Right forelimb (tissue), 1 donor: ENCODE measurements at regions not wholly inside any gene's neighbourhood (a gene's known extent, or its start where the extent isn't known, plus 50 kb on each side); places are given as distances from the start of the nearest gene placed in this dataset.
"Not testable (repeated sequence)": the region's sequence is repeated elsewhere in the genome, so short reads cannot be mapped to it uniquely, and the experiment has no call there.

Experiments used
- DNase-seq: peaks from one replicate; pipeline ENCODE4 v3.0.0-alpha.2; 2018

DNA sequence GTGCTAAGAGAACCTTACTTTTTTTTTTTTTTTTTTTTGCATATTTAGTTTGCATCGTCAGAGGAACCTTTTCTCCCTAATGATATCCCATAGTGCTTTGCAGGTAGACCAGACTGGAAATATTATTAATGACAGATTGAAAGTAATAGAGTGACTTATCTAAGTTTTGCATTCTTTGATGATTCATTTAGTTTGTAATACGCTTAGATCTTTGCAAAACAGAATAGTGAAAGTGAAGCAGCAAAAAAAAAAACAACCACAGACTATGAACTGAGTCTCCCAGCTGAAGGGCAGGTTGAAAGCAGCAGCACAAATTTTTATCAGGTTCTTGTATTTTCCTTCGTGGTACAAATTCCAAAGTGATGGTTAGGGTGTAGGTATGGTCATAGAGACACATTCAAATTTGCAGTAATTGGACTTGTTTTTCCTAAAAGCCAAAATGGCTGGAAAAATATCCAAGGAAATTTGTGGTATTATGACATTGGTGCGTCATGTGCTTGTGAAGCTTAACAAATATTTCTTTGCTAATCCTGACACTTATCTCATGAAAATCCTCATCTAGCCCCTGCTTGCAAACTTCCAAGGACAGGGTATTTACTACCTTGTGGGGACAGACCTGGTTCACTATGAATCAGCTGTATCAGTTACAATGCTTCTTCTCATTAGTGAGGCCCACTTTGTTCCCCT is 81.8 kb upstream of the CREB5 start:
- DNase-seq: no peak

DNA sequence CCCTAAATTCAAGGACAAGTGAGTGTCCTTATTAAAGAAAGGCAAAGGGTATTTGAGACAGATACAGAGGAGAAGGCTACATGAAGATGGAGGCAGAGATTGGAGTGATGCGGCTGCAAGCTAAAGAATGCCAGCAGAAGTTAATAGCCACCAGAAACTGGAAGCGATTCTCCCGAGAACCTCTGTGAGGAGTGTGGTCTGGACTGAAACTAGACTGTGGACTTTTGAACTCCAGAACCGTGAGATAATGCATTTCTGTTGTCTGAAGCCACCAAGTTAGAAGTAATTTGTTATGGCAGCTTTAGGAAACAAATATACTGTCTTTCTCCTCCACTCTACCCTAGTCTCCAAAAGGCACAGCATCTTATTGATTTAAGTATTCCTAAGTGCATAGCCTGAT is 80.3 kb upstream of the CREB5 start:
- no peak for DNase-seq

DNA sequence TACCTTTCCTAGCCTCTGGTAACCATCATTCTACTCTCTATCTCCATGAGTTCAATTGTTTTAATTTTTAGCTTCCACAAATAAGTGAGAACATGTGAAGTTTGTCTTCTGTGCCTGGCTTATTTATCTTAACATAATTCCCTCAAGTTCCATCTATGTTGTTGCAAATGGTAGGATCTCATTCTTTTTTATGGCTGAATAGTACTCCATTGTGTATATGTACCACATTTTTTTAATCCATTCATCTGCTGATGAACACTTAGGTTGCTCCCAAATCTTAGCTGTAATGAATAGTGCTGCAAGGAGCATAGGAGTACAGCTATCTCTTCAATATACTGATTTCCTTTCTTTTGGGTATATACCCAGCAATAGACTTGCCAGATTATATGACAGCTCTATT is 78.8 kb upstream of the CREB5 start:
- DNase-seq: not testable (repeated sequence)

DNA sequence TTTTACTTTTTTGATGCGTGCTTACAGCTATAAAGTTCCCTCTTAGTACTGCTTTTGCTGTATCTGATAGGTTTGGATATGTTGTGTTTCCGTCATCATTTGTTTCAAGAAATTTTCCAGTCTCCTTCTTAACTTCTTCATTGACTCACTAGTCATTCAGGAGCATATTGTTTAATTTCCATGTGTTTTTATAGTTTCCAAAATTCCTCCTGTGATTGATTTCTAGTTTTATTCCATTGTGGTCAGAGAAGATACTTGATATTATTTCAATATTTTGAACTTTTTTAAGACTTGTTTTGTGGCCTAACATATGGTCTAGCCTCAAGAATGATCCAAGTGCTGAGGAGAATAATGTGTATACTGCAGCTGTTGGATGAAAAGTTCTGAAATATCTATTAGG is 75.5 kb upstream of the CREB5 start:
- DNase-seq: no peak

DNA sequence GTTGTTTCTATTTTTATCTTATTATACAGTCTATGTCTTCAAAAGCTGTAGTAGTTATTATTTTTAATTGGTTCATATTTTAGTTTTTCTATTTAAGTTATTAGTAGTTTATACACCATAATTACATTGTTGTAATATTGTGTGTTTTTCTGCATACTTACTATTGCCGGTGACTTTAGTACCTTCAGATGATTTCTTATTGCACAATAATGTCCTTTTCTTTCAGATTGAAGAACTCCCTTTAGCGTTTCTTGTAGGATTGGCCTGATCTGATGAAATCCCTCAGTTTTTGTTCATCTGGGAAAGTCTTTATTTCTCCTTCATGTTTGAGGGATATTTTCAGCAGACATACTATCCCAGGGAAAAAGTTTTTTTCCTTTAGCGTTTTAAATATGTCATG is 74.3 kb upstream of the CREB5 start:
- DNase-seq: no peak

DNA sequence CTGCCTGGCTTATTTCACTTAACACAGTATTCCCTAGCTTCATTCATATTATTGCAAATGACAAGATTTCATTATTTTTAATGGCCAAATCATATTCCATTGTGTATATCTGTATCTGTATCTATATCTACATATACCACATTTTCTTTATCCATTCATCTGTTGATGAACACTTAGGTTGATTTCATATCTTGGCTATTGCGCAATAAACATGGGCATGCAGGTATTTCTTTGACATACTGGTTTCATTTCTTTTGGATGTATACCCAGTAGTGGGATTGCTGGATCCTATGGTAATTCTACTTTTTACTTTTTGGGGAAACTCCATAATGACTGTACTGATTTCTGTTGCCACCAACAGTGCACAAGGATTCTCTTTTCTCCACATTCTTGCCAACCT is 68.9 kb upstream of the CREB5 start:
- DNase-seq: no peak

DNA sequence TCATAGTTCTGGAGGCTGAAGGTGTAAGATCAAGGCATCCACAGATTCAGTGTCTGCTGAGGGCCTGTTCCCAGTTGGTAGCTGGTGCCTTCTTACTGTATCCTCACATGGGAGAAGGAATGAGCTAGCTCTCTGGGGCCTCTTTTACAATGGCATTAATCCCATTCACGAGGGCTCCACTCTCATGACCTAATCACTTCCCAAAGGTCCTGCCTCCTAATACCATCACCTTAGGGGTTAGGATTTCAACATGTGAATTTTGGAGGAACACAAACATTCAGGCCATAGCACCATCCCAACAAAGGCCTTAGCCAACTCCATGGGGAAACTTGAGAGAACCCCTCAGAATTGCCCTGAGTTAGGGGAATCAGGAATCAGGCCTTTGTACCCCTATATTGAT is 66.1 kb upstream of the CREB5 start:
- no peak for DNase-seq

DNA sequence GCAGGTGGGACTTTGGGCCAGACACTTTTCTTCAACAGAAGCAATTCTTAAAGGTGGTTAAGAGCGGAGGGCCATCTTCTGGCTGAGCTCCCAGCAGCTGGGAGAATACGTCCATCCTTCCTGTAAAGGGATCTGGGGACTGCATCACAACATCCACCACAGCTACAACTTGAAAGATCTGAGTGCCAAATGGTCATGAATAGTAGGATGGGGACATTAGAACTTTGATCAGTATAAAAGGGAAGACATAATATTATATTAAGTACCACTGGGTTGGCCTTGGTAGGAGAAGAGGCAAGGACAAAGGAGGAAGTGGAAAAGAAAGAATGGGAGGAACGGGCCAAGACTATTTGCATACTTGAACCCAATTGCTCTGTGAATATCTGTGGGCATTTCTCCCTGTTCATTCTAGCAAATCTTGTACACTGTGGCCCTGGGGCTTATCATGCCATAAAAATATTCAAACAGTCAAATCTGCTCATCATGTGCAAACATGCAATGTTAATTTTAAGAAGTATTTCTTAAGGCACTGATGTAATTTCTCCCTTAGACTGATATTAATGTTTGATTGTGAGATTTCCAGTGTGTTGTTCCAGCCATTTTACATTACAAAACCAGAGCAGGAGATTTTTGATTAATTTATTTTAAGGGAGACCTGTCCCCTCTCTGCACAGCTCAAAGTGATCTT is 65.5 kb upstream of the CREB5 start:
- no peak for DNase-seq

DNA sequence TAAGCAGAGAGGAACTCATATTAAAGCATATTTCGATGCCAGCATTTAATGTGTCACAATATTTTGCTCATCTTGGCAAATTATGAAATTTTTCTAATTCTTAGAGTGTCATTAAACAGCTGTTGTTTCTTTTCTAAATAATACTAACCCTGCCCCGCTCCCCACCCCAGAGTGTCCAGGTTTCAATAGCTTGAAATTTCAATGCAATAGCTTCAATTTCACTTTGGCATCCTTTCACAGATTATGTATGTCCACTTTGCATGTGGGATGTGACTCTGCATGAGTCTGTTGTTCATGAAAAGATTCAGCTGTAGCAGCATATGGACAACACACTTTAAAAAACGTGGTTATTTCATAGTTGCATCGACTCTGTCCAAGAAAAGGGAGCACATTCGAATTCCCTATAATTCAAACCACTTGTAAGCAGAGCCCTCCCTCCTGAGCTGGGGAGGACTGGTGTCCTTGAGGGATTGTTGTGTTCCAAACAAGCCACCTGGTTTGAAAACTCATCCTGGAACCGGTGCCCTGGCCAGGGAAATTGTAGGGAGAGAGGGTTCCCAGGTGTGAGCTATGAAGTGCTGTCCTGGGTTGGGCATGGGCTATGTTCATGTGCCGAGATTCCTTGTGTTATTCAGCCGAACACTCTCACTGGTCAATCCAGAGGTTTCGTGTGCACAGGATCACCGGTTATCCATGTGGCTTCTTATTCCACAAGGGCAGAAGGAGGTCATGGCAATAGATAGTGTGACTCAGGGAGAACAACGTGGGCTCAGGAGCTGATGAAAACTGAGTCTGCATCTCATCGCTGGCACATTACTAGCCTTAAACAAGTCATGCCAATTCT is 64.6 kb upstream of the CREB5 start:
- DNase-seq: peak; percentile 53

DNA sequence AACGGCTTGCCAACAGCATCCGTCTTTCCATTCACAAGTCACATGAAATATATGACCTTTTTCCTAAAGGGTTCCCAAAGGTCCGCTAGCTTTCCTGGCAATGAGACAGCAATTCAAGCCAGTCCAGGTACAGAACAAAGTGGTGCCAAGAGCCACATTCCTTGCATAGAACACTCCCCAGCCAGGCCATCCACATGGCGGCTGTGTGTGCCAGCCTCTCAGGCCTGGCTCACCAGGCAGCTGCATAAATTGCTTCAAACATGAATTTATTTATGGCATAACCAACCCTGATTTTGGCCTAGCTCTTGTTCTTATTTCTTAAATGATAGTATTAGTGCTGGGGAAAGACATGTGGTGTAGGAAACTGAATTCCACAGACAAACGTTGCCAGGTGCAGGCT is 63.7 kb upstream of the CREB5 start:
- DNase-seq: no peak

DNA sequence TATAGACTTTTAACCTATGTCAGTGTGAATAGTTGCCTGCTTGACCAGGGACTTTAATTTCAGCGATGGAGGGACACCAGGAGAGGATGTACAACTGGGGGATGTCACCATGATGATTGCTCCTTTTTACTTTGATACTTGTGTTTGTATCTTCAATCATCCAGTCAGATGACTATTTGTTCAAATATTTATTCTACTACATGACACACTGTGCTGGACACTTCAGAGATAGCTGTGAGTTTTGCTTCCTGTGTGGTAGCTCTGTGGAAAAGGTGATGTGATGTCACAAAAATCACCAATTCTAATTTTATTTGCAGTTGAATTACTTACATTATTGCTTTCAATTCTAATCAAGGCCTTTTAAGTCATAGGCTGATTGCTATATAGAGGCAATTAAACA is 62.7 kb upstream of the CREB5 start:
- no peak for DNase-seq

DNA sequence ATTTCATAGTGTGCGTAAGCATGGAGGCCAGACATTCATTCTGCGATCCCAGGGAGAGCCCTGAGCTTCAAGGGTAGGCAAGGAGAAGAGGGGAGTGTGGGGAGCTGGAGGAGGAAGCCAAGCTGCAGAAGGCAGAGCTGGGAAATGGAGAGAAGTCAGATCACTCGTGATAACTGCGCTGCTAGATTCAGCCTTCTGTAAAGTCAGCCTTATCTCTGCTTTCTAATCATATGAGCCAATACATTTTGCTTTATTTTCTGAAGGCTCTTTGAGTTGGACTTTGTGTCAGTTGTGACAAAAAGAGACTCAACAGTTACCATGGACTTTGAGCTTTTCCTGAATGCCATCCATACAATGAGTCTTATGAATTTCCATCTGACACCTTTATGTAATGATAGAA is 61.7 kb upstream of the CREB5 start:
- DNase-seq: no peak

DNA sequence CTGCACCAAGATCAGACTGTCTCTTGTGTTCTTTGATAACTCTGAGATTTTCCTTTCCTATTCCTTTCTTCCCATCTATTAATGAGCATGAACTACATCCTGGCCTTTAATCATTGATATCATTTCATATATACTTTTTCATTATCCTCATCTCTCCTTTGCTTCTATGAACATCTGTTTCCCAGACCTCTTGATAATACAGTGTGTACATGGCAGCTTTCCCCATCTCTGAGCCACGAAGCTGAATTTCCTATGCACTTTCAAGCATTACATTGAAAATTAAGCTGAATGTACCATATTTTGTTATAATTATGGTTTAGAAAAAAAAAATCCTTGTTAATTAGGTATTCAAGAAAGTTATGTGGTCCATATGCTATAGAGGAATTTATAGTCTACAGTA is 60.9 kb upstream of the CREB5 start:
- no peak for DNase-seq

DNA sequence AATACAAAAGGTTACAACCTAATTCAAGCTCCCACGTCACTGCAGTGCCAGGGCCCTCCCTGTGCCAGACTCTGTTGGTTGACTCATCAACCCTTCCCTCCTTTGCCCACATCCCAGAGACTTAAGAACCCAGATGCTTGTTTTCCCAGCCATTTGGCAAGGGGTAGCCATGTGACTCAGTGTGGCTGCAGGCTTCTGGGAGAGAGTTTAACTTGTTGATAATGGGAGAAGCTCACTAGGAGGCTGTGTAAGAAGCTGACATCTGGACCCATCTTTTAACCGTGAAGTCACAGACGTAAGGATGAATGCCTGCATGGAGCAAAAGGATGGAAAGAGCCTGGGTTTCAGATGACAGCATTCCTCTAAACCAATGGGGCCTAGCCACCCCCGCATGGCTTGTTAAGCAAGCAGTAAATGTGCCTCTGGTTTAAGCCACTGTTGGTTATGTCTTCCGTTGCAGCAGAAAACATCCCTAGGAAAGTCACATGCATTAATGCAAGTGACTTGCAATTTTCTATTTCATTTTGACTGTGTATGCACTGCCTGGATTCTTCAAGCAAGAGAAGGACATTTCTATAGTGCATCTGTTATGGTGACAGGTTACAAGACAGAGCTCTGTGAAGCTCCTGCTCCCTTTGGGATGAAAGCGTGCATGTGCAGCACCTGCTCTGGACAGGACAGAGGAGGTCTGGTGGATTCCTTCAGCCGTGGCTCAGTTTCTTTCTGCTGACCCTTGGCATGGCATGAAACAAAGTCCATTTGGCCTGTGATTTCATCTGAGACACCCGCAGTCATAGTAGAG is 57.5 kb upstream of the CREB5 start:
- DNase-seq: no peak

DNA sequence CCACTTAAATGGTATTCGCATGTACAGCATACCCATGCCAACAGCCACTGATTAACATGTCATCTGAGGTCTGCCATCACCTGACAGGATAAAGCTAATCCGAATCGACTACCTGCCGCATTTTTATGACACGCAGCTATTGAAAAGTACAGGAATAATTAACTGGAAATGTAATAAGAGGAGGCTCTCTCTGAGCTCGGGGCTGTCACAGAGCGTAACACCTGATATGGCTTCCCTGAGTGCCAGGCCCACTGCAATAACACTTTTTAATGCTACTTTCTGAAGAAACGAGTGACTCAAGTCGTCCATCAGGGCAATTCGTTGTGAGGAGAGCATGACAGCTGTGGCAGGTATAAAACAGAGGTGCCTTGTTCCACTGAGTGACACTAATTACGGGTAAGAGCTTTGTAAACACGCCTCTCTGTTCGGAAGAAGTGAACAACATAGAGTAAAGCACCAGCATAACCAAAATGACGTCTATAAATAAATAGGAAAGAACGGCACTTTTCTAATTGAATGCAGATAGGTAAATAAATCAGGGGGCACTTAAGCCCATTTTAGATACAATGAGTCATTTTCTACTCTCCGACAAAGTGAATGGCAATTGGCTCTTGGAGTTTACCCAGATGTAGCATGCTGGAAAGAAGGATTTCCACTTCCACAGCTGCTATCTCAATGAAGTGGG is 56.5 kb upstream of the CREB5 start:
- no peak for DNase-seq

DNA sequence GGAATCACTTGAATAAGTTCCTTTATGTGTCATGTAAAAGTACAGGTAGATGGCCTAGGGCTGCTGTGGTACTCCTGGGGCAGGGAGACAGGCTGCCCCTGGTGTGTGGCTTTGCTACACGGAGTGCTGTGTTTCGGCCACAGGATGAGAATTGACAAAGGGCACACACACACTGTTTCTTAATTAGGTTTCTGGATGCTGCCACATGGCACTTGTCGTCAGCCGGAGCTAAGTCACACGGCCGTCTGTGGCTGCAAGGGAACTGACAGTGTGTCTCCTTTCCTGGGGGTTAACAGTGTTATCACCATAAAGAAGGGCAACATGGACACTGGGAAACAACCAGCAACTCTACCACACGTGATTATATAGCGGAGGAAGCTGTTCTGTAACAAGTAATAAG is 55.7 kb upstream of the CREB5 start:
- no peak for DNase-seq

DNA sequence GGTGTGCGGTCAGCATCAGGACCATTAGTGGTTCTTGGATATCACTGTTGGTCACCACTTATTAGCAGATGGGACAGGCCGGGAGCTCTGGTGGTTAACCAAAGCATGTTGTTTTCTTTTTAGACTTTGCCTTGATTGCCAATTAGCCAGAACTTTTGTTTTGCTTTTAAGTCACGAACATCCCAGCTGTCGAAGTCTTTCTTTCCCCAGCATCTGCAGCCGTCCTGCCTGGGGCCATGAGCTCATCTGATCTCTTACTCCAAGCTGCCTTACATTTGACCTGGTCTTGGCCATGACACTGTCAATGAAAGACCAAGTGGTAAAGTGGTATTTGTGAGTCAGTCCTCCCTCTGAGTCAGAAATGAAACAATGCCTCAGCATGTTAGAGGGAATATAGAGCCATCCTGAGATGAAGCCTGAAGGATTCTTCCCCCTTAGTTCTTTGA is 53.9 kb upstream of the CREB5 start:
- no peak for DNase-seq

DNA sequence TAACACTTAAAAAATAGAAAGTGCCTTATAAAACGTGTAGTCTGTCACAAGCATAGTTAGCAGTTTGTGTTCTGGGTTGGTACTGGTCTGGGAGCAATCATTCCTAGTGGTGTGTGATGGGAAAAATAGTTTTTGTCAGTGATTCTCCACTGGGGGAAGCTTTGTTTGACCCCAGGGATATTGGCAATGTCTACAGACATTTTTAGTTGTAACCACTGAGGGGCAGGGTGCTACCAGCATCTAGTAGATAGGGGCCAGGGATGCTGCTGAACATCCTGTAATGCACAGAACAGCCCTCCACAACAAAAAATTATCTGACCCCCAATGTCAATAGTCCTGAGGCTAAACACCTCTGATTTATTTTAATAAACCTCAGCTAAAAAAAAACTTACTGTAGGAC is 51.6 kb upstream of the CREB5 start:
- DNase-seq: no peak

DNA sequence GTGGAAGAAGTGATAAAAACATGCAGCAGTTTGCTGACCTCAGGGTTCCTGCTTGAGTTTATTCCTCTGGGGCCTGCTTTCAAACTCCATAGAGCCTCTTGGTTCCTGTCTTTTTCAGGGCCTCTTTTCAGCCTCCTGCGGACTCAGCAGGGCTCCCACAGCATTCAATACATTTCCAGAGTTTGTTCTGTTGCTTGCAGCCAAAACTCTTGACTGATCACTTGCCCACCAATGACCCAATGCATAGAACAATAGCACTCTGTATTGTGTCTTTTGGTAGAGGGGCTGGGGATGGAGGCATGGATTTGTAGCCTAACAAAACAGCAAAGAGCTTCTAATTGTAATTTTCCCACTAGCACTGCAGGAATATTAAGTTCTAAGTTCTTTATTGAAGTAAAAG is 50.8 kb upstream of the CREB5 start:
- DNase-seq: no peak

DNA sequence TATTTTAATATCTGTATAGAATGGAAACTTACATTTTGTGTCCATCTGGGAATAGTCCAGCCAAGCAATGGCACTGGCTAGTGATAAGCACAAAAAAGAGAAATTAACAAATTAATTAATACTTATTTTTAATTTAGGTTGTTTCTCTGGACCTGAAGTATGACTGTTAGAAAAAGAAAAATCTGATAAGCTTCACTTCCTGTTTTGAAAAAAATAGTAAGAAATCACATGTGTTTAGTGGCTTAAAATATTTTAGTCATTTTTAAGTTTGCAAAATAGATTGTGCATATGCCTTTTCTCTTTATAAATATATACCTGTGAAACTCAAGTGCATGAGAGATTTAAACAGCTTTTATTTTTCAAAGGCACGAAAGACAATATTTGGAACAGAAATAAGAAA is 50.1 kb upstream of the CREB5 start:
- no peak for DNase-seq
